HUES64 (cell line): ENCODE measurements at regions not wholly inside any gene's neighbourhood (a gene's known extent, or its start where the extent isn't known, plus 50 kb on each side); places are given as distances from the start of the nearest gene placed in this dataset.
"Not testable (repeated sequence)": the region's sequence is repeated elsewhere in the genome, so short reads cannot be mapped to it uniquely, and the experiment has no call there.

Experiments used
- H3K27ac ChIP-seq: 2 replicates; pipeline ENCODE4 v1.7.0; 2013; ENCODE audit warnings: low read depth, low read length, inconsistent platforms
- H3K27me3 ChIP-seq: 2 replicates; pipeline ENCODE4 v1.6.1; 2013; ENCODE audit warnings: mild to moderate bottlenecking, low read length; ENCODE audit not compliant: insufficient read depth
- H3K36me3 ChIP-seq: 2 replicates; pipeline ENCODE4 v1.6.1; 2013; ENCODE audit warnings: mild to moderate bottlenecking, low read length; ENCODE audit not compliant: insufficient read depth
- H3K4me1 ChIP-seq: 2 replicates; pipeline ENCODE4 v1.6.1; 2013; ENCODE audit warnings: mild to moderate bottlenecking, low read length, moderate library complexity; ENCODE audit not compliant: insufficient read depth
- H3K4me3 ChIP-seq: 2 replicates; pipeline ENCODE4 v1.5.1; 2013; ENCODE audit warnings: mild to moderate bottlenecking, low read length, moderate library complexity
- H3K9ac ChIP-seq: 2 replicates; pipeline ENCODE4 v1.6.1; 2013; ENCODE audit warnings: mild to moderate bottlenecking, low read depth, low read length
- H3K9me3 ChIP-seq: 2 replicates; pipeline ENCODE4 v1.6.1; 2013; ENCODE audit warnings: low read depth, low read length; ENCODE audit not compliant: insufficient read depth
- WGBS: fragments of 150-250, 120-280 bp; methylation state at CpG from one replicate; pipeline ENCODE4 v1.1.7; 2013; ENCODE audit warnings: missing lambda C conversion rate; 5-methylcytosine and 5-hydroxymethylcytosine counted together

DNA sequence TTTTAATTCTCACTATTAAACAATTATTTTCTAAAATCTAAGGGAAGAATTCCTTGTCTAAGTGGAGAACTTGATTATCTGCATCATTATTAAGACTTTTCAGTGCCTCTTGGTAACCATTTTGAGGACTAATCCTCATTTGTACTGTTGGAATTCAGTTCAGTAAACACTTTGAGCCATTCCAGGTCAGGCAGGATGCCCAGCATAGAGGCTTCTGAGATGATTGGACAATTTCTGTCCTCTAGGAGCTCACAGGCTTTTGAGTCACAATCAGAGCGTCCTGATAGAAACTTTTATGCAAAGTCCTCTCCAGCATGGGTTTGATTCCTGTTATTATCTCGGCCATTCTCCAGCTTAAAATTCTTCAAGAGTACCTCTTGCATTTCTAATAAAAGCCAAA is 1304.6 kb downstream of the EPHA7 start:
- WGBS, result 89% methylated on average over 2 of the region's 2 CpGs
- no peaks in the 10 kb centered on the region for H3K27me3 ChIP-seq
- H3K36me3 ChIP-seq, result no peaks in the 10 kb centered on the region
- H3K4me1 ChIP-seq, result no peaks in the 10 kb centered on the region
- H3K9ac ChIP-seq, result no peak overlapping the region
- no peak overlapping the region for H3K27ac ChIP-seq
- H3K9me3 ChIP-seq, result no peaks in the 10 kb centered on the region
- no peak overlapping the region for H3K4me3 ChIP-seq

DNA sequence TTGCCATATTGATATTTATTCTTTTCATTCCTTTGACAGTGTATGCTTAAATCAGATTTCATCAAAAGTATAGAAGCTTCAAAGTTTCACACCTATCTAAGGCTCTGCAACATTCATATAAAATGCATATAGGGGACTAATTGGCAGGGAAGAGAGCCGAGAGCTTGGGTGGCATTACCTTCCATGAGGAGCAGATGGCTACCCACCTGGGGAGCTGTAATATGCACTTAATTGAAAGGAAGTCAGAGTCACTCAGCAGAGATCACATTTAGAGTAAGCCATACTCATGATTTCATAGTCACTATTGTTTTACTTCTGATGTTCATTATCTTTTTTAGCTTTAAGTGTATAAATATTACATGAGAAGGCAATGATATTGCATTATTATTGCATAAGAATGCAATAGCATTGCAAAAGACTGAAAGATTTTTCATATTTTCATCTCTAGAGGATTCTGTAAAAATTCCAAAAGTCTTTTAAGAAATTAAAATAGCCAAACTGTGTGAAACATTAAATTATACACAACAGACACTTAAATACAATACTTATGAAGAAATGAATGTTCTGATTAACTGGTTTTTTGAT is 1305.2 kb downstream of the EPHA7 start:
- Histone ChIP-seq H3K4me1 (no peaks in the 10 kb centered on the region), H3K4me3 (no peak overlapping the region), H3K27ac (no peak overlapping the region), H3K9me3 (no peaks in the 10 kb centered on the region), H3K27me3 (no peaks in the 10 kb centered on the region), H3K9ac (no peak overlapping the region), H3K36me3 (no peaks in the 10 kb centered on the region)
- 43% methylated on average over 1 of the region's 1 CpG for WGBS

DNA sequence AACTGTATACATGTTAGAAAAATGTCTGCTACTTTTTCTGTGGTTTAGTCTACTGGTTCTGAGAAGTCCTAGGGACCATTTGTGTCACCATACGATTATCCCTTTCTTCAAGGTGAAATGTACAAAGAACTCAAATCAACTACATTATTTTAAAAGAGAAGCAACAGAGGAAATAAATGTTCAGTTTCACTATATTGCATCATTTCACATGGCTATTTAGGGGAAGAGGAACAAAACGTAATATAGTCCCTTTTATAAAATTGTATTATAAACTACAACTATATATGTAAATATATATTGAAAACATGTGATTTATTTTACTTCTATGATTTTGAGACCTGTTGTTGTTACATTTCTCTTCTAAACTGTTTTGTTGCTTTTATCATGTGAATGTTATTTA is 1308.0 kb downstream of the EPHA7 start:
- no peak overlapping the region for H3K27ac ChIP-seq
- H3K9me3 ChIP-seq, result no peaks in the 10 kb centered on the region
- H3K36me3 ChIP-seq, result no peaks in the 10 kb centered on the region
- no CpG with 5 or more reads among the region's 2 CpGs for WGBS
- no peak overlapping the region for H3K4me3 ChIP-seq
- H3K27me3 ChIP-seq, result no peaks in the 10 kb centered on the region
- no peak overlapping the region for H3K9ac ChIP-seq
- H3K4me1 ChIP-seq, result no peaks in the 10 kb centered on the region

DNA sequence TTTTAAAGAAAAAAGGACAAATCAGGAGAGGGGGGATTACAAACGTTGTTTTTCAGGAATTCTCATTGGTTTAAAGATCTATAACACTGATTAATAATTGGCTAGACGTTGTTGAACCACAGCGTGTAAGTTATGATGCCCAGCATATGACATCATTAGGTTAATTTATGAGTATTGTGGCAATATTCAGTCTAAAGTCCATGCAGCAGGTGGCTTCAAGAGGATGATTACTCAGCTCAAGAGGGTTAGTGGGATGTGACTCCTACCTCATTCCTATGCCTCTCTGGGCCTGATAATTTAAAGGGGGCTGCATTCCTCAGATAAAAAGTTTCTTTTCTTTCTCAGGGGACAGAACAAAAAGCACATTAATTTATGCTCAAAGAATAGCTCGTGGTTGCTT is 1309.0 kb downstream of the EPHA7 start:
- H3K27ac ChIP-seq, result no peak overlapping the region
- no peak overlapping the region for H3K4me3 ChIP-seq
- no peak overlapping the region for H3K9ac ChIP-seq
- H3K9me3 ChIP-seq, result no peaks in the 10 kb centered on the region
- no peaks in the 10 kb centered on the region for H3K4me1 ChIP-seq
- WGBS, result 94% methylated on average over 3 of the region's 4 CpGs
- no peaks in the 10 kb centered on the region for H3K36me3 ChIP-seq
- no peaks in the 10 kb centered on the region for H3K27me3 ChIP-seq

DNA sequence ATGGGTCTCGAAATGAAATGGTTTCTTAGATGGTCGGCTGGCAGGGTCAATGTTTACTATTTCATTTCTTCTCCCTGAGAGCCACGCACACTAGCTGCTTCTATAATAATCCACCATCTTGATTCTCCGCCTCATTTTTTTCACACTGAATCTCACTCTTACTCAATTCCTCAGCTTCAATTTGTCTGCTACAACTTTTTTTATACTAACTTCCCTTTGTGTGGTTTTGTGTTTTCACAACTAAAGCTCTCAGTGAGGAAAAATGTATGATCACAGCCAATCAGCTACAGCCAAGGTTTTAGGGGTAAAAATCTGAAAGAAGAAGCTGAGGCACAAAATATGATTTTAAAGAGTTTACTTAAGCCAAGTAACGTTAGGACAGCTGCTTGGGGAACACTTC is 1309.4 kb downstream of the EPHA7 start:
- 92% methylated on average over 5 of the region's 5 CpGs for WGBS
- no peak overlapping the region for H3K27ac ChIP-seq
- H3K9ac ChIP-seq, result no peak overlapping the region
- no peaks in the 10 kb centered on the region for H3K27me3 ChIP-seq
- no peaks in the 10 kb centered on the region for H3K9me3 ChIP-seq
- no peaks in the 10 kb centered on the region for H3K4me1 ChIP-seq
- no peak overlapping the region for H3K4me3 ChIP-seq
- H3K36me3 ChIP-seq, result no peaks in the 10 kb centered on the region

DNA sequence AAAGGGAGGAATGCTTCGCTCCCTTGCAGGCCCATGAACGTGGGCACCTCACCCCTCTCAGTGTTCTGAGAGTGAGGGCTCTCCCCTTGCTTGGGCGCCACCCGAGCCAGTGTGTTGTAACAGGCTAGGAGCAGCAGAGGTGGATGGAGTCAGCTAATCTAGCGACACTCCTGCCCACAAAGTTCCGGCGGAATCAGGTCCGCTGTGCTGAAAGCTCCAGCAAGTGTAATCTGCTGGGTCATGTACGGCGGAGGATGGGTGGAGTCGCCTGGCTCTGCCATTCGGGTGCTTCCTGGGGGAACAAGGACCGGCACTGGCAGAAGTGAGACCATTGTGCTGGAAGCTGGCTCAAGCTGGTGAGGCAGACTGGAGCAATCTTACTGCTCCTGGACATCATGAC is 1310.1 kb downstream of the EPHA7 start:
- no peaks in the 10 kb centered on the region for H3K9me3 ChIP-seq
- H3K4me3 ChIP-seq, result no peak overlapping the region
- no peak overlapping the region for H3K9ac ChIP-seq
- no peaks in the 10 kb centered on the region for H3K36me3 ChIP-seq
- 95% methylated on average over 13 of the region's 13 CpGs for WGBS
- no peaks in the 10 kb centered on the region for H3K4me1 ChIP-seq
- no peak overlapping the region for H3K27ac ChIP-seq
- H3K27me3 ChIP-seq, result no peaks in the 10 kb centered on the region

DNA sequence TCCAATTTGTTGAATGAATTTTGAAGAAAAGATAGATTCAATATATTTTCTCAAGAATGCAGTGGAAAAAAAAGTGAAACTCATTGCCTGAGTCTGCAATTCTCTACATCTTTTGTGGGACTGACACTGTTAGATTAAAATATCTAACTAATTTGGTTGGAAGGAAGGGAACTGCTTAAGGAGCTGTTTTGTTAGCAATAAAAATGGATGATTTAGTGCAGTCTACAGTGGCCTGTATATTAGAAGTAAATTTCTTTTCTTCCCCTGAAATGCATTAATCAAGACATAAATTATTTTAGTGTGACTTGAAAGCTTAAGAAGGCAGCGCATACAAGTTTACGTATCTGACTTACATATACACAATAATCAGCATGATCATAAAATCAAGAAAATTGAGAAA is 1332.6 kb downstream of the EPHA7 start:
- Histone ChIP-seq H3K9me3 (peaks cover 17% of the 10 kb centered on the region), H3K27me3 (no peaks in the 10 kb centered on the region), H3K4me3 (no peak overlapping the region), H3K36me3 (no peaks in the 10 kb centered on the region), H3K9ac (no peak overlapping the region), H3K4me1 (no peaks in the 10 kb centered on the region), H3K27ac (no peak overlapping the region)
- WGBS, result no CpG with 5 or more reads among the region's 2 CpGs

DNA sequence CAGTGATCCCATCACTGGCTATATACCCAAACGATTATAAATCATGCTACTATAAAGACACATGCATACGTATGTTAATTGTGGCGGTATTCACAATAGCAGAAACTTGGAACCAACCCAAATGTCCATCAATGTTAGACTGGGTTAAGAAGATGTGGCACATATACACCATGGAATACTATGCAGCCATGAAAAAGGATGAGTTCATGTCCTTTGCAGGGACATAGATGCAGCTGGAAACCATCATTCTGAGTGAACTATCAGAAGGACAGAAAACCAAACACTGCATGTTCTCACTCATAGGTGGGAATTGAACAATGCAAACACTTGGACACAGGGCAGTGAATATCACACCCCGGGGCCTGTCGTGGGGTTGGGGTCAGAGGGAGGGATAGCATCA is 1335.4 kb downstream of the EPHA7 start:
- H3K9ac ChIP-seq, H3K27ac ChIP-seq, H3K36me3 ChIP-seq, H3K4me3 ChIP-seq, H3K4me1 ChIP-seq, H3K27me3 ChIP-seq: not testable (repeated sequence)
- WGBS, result 97% methylated on average over 5 of the region's 5 CpGs
- peaks cover 17% of the 10 kb centered on the region for H3K9me3 ChIP-seq

DNA sequence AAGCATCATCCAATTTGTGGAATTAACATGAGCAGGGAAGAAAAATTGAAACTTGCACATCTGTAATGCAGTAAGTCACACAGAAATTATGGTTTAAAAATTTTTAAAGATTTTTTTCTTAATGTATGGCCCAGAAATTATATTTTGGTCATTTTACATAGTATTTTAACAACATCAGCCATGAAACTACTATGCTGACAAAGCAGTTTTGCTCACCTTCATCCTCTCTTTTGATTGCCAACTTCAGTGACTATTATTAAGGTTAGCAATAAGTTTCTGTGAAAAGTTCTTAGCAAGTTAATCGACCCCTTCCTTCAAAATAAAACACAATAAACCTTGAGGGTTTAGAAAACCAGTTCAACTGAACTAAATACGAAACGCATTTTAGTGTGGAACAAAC is 1347.0 kb downstream of the EPHA7 start:
- H3K36me3 ChIP-seq, result no peaks in the 10 kb centered on the region
- H3K4me1 ChIP-seq, result no peaks in the 10 kb centered on the region
- 82% methylated on average over 3 of the region's 3 CpGs for WGBS
- H3K9me3 ChIP-seq, result no peaks in the 10 kb centered on the region
- no peak overlapping the region for H3K9ac ChIP-seq
- no peaks in the 10 kb centered on the region for H3K27me3 ChIP-seq
- no peak overlapping the region for H3K4me3 ChIP-seq
- no peak overlapping the region for H3K27ac ChIP-seq

DNA sequence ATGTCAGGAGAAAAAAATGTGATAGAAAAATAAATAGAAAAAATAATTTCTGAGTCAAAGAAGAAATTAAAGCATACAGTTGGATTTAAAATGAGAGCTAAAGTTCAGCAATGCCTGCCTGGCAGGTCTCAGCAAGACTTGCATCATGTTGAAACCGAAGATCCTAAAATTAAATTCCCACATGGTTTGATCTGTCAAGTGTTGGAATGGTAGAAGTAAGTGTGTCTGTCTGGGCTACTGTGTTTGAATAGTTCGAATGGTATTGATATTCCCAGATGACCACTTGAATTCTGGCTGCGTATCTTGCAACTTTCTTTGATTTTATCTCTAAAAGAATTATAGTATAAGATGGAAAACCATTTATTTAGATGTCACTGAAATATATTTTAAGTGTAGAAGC is 1349.6 kb downstream of the EPHA7 start:
- Histone ChIP-seq H3K27me3 (no peaks in the 10 kb centered on the region), H3K4me3 (no peak overlapping the region), H3K9me3 (no peaks in the 10 kb centered on the region), H3K4me1 (no peaks in the 10 kb centered on the region), H3K9ac (no peak overlapping the region), H3K27ac (no peak overlapping the region), H3K36me3 (no peaks in the 10 kb centered on the region)
- WGBS, result 90% methylated on average over 2 of the region's 3 CpGs

DNA sequence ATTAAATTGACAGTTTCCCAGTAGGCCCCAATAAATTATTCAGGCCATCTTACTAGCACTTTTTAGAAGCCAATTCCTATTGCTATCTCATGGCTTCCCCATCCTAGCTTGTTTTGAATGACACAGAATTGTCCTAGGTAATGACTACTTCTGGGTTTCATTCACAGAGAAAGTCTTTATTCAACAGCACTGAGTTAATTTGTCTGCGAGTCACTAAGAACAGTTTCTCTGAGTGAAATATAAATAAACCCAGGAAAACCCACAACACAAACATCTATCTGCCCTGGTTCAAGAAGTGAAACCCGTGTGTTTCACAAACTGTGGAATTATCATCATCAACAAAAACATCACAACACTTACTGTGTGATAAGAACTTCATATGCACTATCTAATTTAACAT is 1366.8 kb downstream of the EPHA7 start:
- H3K27me3 ChIP-seq, result no peaks in the 10 kb centered on the region
- H3K9me3 ChIP-seq, result no peaks in the 10 kb centered on the region
- no peaks in the 10 kb centered on the region for H3K36me3 ChIP-seq
- peaks cover 7% of the 10 kb centered on the region; the same call in 1 of the 2 replicates for H3K4me1 ChIP-seq
- WGBS, result 87% methylated on average over 2 of the region's 2 CpGs
- no peak overlapping the region for H3K27ac ChIP-seq
- H3K9ac ChIP-seq, result no peak overlapping the region
- H3K4me3 ChIP-seq, result no peak overlapping the region

DNA sequence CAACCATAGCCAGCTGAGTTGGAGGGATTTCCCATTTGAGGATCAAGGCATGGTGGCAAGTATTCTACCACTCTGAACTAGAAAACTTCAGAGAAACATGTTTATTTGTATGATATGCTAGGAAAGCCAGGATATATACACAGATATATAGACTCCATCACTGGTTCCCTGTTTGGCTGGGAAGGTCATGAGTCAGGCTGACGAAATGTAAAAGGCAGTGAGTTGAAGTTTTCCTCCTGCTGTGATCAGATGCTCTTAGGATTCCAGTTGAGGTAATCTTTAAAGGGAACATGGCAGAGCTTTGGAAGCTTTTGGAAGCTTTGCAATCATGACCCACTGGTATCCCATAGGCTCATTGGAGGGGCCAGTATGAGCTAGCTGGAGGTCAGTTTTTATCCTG is 1369.1 kb downstream of the EPHA7 start:
- H3K4me1 ChIP-seq, result peaks cover 7% of the 10 kb centered on the region; the same call in 1 of the 2 replicates
- no peak overlapping the region for H3K27ac ChIP-seq
- 41% methylated on average over 1 of the region's 1 CpG for WGBS
- H3K27me3 ChIP-seq, result no peaks in the 10 kb centered on the region
- H3K9me3 ChIP-seq, result no peaks in the 10 kb centered on the region
- H3K9ac ChIP-seq, result no peak overlapping the region
- no peaks in the 10 kb centered on the region for H3K36me3 ChIP-seq
- no peak overlapping the region for H3K4me3 ChIP-seq
